ENCODE measurements at regions not wholly inside any gene's neighbourhood (a gene's known extent, or its start where the extent isn't known, plus 50 kb on each side); places are given as distances from the start of the nearest gene placed in this dataset.

DNA sequence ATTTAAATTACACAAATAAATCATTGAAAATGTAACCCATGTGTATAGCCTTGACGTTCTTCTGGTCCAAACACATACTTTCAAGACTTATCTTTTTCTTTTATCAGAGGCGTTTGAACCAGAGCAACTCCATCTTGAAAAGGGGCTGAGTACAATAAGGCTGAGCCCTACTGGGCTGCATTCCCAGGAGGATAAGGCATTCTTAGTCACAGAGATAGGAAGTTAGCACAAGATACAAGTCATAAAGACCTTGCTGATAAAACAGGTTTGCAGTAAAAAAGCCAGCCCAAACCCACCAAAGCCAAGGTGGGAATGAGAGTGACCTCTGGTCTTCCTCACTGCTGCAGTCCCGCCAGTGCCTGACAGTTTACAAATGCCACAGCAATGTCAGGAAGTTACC, 101.0 kb upstream of the IGSF10 start:
- TF ChIP-seq, protein P1, sequence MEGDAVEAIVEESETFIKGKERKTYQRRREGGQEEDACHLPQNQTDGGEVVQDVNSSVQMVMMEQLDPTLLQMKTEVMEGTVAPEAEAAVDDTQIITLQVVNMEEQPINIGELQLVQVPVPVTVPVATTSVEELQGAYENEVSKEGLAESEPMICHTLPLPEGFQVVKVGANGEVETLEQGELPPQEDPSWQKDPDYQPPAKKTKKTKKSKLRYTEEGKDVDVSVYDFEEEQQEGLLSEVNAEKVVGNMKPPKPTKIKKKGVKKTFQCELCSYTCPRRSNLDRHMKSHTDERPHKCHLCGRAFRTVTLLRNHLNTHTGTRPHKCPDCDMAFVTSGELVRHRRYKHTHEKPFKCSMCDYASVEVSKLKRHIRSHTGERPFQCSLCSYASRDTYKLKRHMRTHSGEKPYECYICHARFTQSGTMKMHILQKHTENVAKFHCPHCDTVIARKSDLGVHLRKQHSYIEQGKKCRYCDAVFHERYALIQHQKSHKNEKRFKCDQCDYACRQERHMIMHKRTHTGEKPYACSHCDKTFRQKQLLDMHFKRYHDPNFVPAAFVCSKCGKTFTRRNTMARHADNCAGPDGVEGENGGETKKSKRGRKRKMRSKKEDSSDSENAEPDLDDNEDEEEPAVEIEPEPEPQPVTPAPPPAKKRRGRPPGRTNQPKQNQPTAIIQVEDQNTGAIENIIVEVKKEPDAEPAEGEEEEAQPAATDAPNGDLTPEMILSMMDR (IDR thresholded peaks at IDR 0.05), result no peak
- TF ChIP-seq POLR2A (IDR thresholded peaks at IDR 0.05) (no peak), EP300 (IDR thresholded peaks at IDR 0.05) (no peak)
